Caco-2 (cell line): ENCODE measurements at regions not wholly inside any gene's neighbourhood (a gene's known extent, or its start where the extent isn't known, plus 50 kb on each side); places are given as distances from the start of the nearest gene placed in this dataset.

Experiments used
- BruUV-seq: library from RNA; stranded (reverse); fragments of 400-500 nt; replicated peaks from 2 replicates; lab custom pipeline; 2021; lab: Mats Ljungman, UMichigan
- CTCF ChIA-PET: fragments of 300-600 bp; sonication (Branson Sonifier 250); formaldehyde crosslinking; loops from one replicate; lab custom pipeline; 2022; ENCODE audit warnings: antibody characterized with exemption; lab: Charles Lee
- POLR2A ChIA-PET: fragments of 300-600 bp; sonication (Branson Sonifier 250); formaldehyde crosslinking; loops from one replicate; lab custom pipeline; 2022; ENCODE audit warnings: antibody characterized with exemption; lab: Charles Lee
- DNase-seq, 2 experiments: peaks; one replicate each; pipeline versions ENCODE4 v3.0.0 to v3.0.0-alpha.2; 2020 to 2022
- H3K27me3 ChIP-seq: replicated peaks from 2 replicates; pipeline ENCODE4 v1.6.0; 2011; ENCODE audit warnings: low read length; ENCODE audit not compliant: control insufficient read depth, insufficient read depth
- H3K36me3 ChIP-seq: 2 replicates; pipeline ENCODE4 v1.5.1; 2011; ENCODE audit warnings: low read length; ENCODE audit not compliant: control insufficient read depth, insufficient read depth
- H3K4me1 ChIP-seq: fragments of 250-450 bp; sonication (Bioruptor Pico); 2 replicates; pipeline ENCODE4 v1.5.1; 2020; ENCODE audit warnings: mild to moderate bottlenecking
- H3K4me3 ChIP-seq: 2 replicates; pipeline ENCODE4 v1.5.1; 2011; ENCODE audit warnings: low read depth, mild to moderate bottlenecking, control low read depth, low read length
- H3K9me3 ChIP-seq: fragments of 250-450 bp; sonication (Bioruptor Pico); 2 replicates; pipeline ENCODE4 v1.5.1; 2020; ENCODE audit warnings: mild to moderate bottlenecking, moderate library complexity
- H3K27ac Mint-ChIP-seq: one replicate; pipeline ENCODE4 v1.8.0; 2022; ENCODE audit warnings: mixed read lengths; ENCODE audit not compliant: unreplicated experiment
- H3K27me3 Mint-ChIP-seq: one replicate; pipeline ENCODE4 v1.8.0; 2022; ENCODE audit warnings: mixed read lengths; ENCODE audit not compliant: insufficient read depth, unreplicated experiment
- H3K36me3 Mint-ChIP-seq: one replicate; pipeline ENCODE4 v1.8.0; 2022; ENCODE audit warnings: mild to moderate bottlenecking, mixed read lengths; ENCODE audit not compliant: insufficient read depth, unreplicated experiment
- H3K4me1 Mint-ChIP-seq: one replicate; pipeline ENCODE4 v1.8.0; 2022; ENCODE audit warnings: low read depth, mixed read lengths; ENCODE audit not compliant: unreplicated experiment
- H3K4me3 Mint-ChIP-seq: one replicate; pipeline ENCODE4 v1.8.0; 2022; ENCODE audit warnings: mild to moderate bottlenecking, moderate library complexity, mixed read lengths; ENCODE audit not compliant: unreplicated experiment
- H3K9me3 Mint-ChIP-seq: one replicate; pipeline ENCODE4 v1.8.0; 2022; ENCODE audit warnings: mixed read lengths; ENCODE audit not compliant: unreplicated experiment
- CTCF ChIP-seq, 2 experiments: fragments of 200-600 bp in 1 of 2; IDR thresholded peaks; 1 replicate in 1 of 2; 2 replicates in 1 of 2; pipeline versions ENCODE4 v1.5.1 to v1.8.0; 2011 to 2022; ENCODE audit warnings: antibody characterized with exemption in 1 of 2, control low read depth in 1 of 2, inconsistent platforms in 1 of 2, low read depth in 1 of 2, low read length in 1 of 2, mild to moderate bottlenecking in 1 of 2, moderate library complexity in 1 of 2; ENCODE audit not compliant: insufficient read depth in 1 of 2, severe bottlenecking in 1 of 2, unreplicated experiment in 1 of 2
- intact Hi-C: fragments of 100-400 bp; cut with micrococcal nuclease; formaldehyde crosslinking; loops from one replicate; pipeline ENCODE4 v1.10.0; 2022; ENCODE audit not compliant: unreplicated experiment

GRCh38 chr2:12642332-12642731, 74.4 kb upstream of the TRIB2 start:
- no peaks in the 10 kb centered on the region for H3K4me1 Mint-ChIP-seq
- ChIA-PET CTCF (no interaction called here), POLR2A (interaction anchor here (0.7 kb wide), 1 partner anchor 23 kb away, joined by 5 read pairs; no protein-coding TSS in a partner anchor)
- no peaks in the 10 kb centered on the region for H3K4me1 ChIP-seq
- TF ChIP-seq CTCF (IDR thresholded peaks at IDR 0.05; ENCODE audit: insufficient read depth in 1 of 2, low read depth in 1 of 2, low read length in 1 of 2, severe bottlenecking in 1 of 2, unreplicated experiment in 1 of 2): no peak
- no peaks in the 10 kb centered on the region for H3K36me3 Mint-ChIP-seq
- H3K27ac Mint-ChIP-seq: no peak overlapping the region
- H3K27me3 Mint-ChIP-seq: peaks cover 8% of the 10 kb centered on the region
- DNase-seq: no peak
- no peaks in the 10 kb centered on the region for H3K27me3 ChIP-seq
- H3K4me3 Mint-ChIP-seq: no peak overlapping the region
- intact Hi-C loops: no loop called here
- no TSS peak for BruUV-seq
- H3K9me3 Mint-ChIP-seq: no peaks in the 10 kb centered on the region
- no peaks in the 10 kb centered on the region; the same call in 1 of the 2 replicates for H3K9me3 ChIP-seq
- H3K4me3 ChIP-seq: no peak overlapping the region
- no peaks in the 10 kb centered on the region for H3K36me3 ChIP-seq

GRCh38 chr2:12642859-12643258, 73.9 kb upstream of the TRIB2 start:
- Histone ChIP-seq H3K4me1 (no peaks in the 10 kb centered on the region), H3K27me3 (no peaks in the 10 kb centered on the region), H3K9me3 (no peaks in the 10 kb centered on the region; the same call in 1 of the 2 replicates), H3K4me3 (no peak overlapping the region), H3K36me3 (no peaks in the 10 kb centered on the region)
- no peak for DNase-seq
- ChIA-PET CTCF (no interaction called here), POLR2A (no interaction called here)
- Mint-ChIP-seq H3K4me1 (no peaks in the 10 kb centered on the region), H3K4me3 (no peak overlapping the region), H3K9me3 (no peaks in the 10 kb centered on the region), H3K36me3 (no peaks in the 10 kb centered on the region), H3K27ac (no peak overlapping the region), H3K27me3 (peaks cover 8% of the 10 kb centered on the region)
- no peak for TF ChIP-seq CTCF (IDR thresholded peaks at IDR 0.05; ENCODE audit: insufficient read depth in 1 of 2, low read depth in 1 of 2, low read length in 1 of 2, severe bottlenecking in 1 of 2, unreplicated experiment in 1 of 2)
- intact Hi-C loops: no loop called here
- no TSS peak for BruUV-seq

GRCh38 chr2:12649602-12650400, 66.9 kb upstream of the TRIB2 start:
- ChIA-PET POLR2A (no interaction called here), CTCF (no interaction called here)
- intact Hi-C loops: no loop called here

More at GRCh38 chr2:12649602-12650400, 66.9 kb upstream of the TRIB2 start:
- DNase-seq: no peak
- TF ChIP-seq CTCF (IDR thresholded peaks at IDR 0.05; ENCODE audit: insufficient read depth in 1 of 2, low read depth in 1 of 2, low read length in 1 of 2, severe bottlenecking in 1 of 2, unreplicated experiment in 1 of 2): no peak
- no peaks in the 10 kb centered on the region for H3K27me3 ChIP-seq
- H3K9me3 ChIP-seq: no peaks in the 10 kb centered on the region; the same call in 1 of the 2 replicates
- no peaks in the 10 kb centered on the region for H3K36me3 ChIP-seq
- BruUV-seq: no TSS peak
- H3K4me3 ChIP-seq: no peak overlapping the region
- Mint-ChIP-seq H3K4me3 (no peak overlapping the region), H3K9me3 (no peaks in the 10 kb centered on the region), H3K4me1 (no peaks in the 10 kb centered on the region), H3K27me3 (no peaks in the 10 kb centered on the region), H3K36me3 (no peaks in the 10 kb centered on the region), H3K27ac (no peak overlapping the region)
- H3K4me1 ChIP-seq: no peaks in the 10 kb centered on the region
